ENCODE measurements at regions not wholly inside any gene's neighbourhood (a gene's known extent, or its start where the extent isn't known, plus 50 kb on each side); places are given as distances from the start of the nearest gene placed in this dataset.

DNA sequence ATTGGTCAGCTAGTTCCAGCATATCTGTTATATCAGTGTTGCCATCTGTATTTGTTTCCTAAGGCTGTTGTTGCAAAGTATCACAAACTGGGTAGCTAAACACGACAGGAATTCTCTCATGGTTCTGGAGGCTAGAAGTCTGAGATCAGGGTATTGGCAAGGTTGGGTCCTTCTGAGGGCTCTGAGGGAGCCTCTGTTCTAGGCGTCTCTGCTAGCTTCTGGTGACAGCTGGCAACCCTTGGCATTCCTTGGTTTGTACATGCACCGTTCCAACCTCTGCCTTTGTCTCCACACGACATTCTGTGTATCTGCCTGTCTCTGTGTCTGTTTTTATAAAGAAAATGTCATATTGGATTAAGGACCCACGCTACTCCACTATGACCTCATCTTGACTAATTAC is 219.9 kb upstream of the NLRP1 start:
- Histone ChIP-seq H3K27ac (ENCODE audit: low read length) (no peak overlapping the region), H3K9me3 (ENCODE audit: insufficient read depth, low read length) (no peaks in the 10 kb centered on the region), H3K4me1 (ENCODE audit: low read length) (no peaks in the 10 kb centered on the region), H4K20me1 (ENCODE audit: insufficient read depth, low read length) (no peaks in the 10 kb centered on the region), H2AFZ (ENCODE audit: low read depth, low read length) (no peak overlapping the region), H3K27me3 (ENCODE audit: low read depth, low read length) (no peaks in the 10 kb centered on the region), H3K4me2 (ENCODE audit: low read length) (no peak overlapping the region), H3K4me3 (ENCODE audit: low read length) (no peak overlapping the region), H3K9ac (ENCODE audit: low read length) (no peak overlapping the region), H3K36me3 (replicated peaks; ENCODE audit: low read depth, low read length) (no peaks in the 10 kb centered on the region), H3K79me2 (ENCODE audit: low read length) (no peaks in the 10 kb centered on the region)
- TF ChIP-seq CTCF (IDR thresholded peaks at IDR 0.05; ENCODE audit: low read depth, low read length) (no peak), EZH2phosphoT487 (IDR thresholded peaks at IDR 0.05; ENCODE audit: low read depth) (no peak)

- H3K79me2 ChIP-seq (ENCODE audit: low read length): no peaks in the 10 kb centered on the region
- H3K27ac ChIP-seq (ENCODE audit: low read length): no peak overlapping the region
- no peak overlapping the region for H3K4me2 ChIP-seq (ENCODE audit: low read length)
- no peak overlapping the region for H3K9ac ChIP-seq (ENCODE audit: low read length)
- H3K36me3 ChIP-seq (replicated peaks; ENCODE audit: low read depth, low read length): no peaks in the 10 kb centered on the region
- no peaks in the 10 kb centered on the region for H4K20me1 ChIP-seq (ENCODE audit: insufficient read depth, low read length)
- H3K27me3 ChIP-seq (ENCODE audit: low read depth, low read length): 0 out of 2 replicates have a peak, but pooled peaks cover 4% of the 10 kb centered on the region
- H3K4me3 ChIP-seq (ENCODE audit: low read length): no peak overlapping the region
- no peak for TF ChIP-seq CTCF (IDR thresholded peaks at IDR 0.05; ENCODE audit: low read depth, low read length)
- TF ChIP-seq EZH2phosphoT487 (IDR thresholded peaks at IDR 0.05; ENCODE audit: low read depth): no peak
- no peaks in the 10 kb centered on the region for H3K9me3 ChIP-seq (ENCODE audit: insufficient read depth, low read length)
- no peaks in the 10 kb centered on the region for H3K4me1 ChIP-seq (ENCODE audit: low read length)
- H2AFZ ChIP-seq (ENCODE audit: low read depth, low read length): no peak overlapping the region
Measured at GRCh38 chr17:5809056-5809455, 224.7 kb upstream of the NLRP1 start.

- Histone ChIP-seq H4K20me1 (ENCODE audit: insufficient read depth, low read length) (no peaks in the 10 kb centered on the region), H3K9ac (ENCODE audit: low read length) (no peak overlapping the region), H3K4me2 (ENCODE audit: low read length) (no peak overlapping the region), H3K4me1 (ENCODE audit: low read length) (no peaks in the 10 kb centered on the region), H3K79me2 (ENCODE audit: low read length) (no peaks in the 10 kb centered on the region), H3K27me3 (ENCODE audit: low read depth, low read length) (peaks cover 4% of the 10 kb centered on the region; the same call in 1 of the 2 replicates), H3K27ac (ENCODE audit: low read length) (no peak overlapping the region), H3K36me3 (replicated peaks; ENCODE audit: low read depth, low read length) (no peaks in the 10 kb centered on the region), H2AFZ (ENCODE audit: low read depth, low read length) (no peak overlapping the region), H3K9me3 (ENCODE audit: insufficient read depth, low read length) (no peaks in the 10 kb centered on the region), H3K4me3 (ENCODE audit: low read length) (no peak overlapping the region)
- TF ChIP-seq EZH2phosphoT487 (IDR thresholded peaks at IDR 0.05; ENCODE audit: low read depth) (no peak), CTCF (IDR thresholded peaks at IDR 0.05; ENCODE audit: low read depth, low read length) (no peak)
Measured at GRCh38 chr17:5809580-5810188, 225.4 kb upstream of the NLRP1 start.

DNA sequence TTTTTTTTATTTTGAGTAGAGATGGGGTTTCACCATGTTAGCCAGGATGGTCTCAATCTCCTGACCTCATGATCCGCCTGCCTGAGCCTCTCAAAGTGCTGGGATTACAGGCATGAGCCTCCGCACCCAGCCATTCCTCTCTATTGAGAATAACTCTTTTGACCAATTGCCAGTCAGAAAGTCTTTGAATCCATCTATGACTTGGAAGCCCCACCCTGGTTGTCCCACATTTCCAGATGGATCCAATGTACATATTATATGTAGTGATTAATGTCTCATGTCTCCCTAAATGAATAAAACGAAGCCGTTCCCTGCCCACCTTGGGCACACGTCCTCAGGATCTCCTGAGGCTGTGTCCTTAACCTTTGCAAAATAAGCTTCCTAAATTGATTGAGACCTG is 228.3 kb upstream of the NLRP1 start:
- Histone ChIP-seq H4K20me1 (ENCODE audit: insufficient read depth, low read length) (no peaks in the 10 kb centered on the region), H3K9ac (ENCODE audit: low read length) (no peak overlapping the region), H3K4me1 (ENCODE audit: low read length) (no peaks in the 10 kb centered on the region), H3K9me3 (ENCODE audit: insufficient read depth, low read length) (no peaks in the 10 kb centered on the region), H3K27me3 (ENCODE audit: low read depth, low read length) (peaks cover 4% of the 10 kb centered on the region; the same call in 1 of the 2 replicates), H3K4me3 (ENCODE audit: low read length) (no peak overlapping the region), H3K36me3 (replicated peaks; ENCODE audit: low read depth, low read length) (no peaks in the 10 kb centered on the region), H3K27ac (ENCODE audit: low read length) (no peak overlapping the region), H3K4me2 (ENCODE audit: low read length) (no peak overlapping the region), H2AFZ (ENCODE audit: low read depth, low read length) (no peak overlapping the region), H3K79me2 (ENCODE audit: low read length) (no peaks in the 10 kb centered on the region)
- TF ChIP-seq CTCF (IDR thresholded peaks at IDR 0.05; ENCODE audit: low read depth, low read length) (no peak), EZH2phosphoT487 (IDR thresholded peaks at IDR 0.05; ENCODE audit: low read depth) (no peak)
